Fibroblast of the aortic adventitia (primary cell): ENCODE measurements at regions not wholly inside any gene's neighbourhood (a gene's known extent, or its start where the extent isn't known, plus 50 kb on each side); places are given as distances from the start of the nearest gene placed in this dataset.
A peak's percentile ranks its signal among the peaks of the same experiment; 100 is the strongest.
"Not testable (repeated sequence)": the region's sequence is repeated elsewhere in the genome, so short reads cannot be mapped to it uniquely, and the experiment has no call there.

Source experiments
- DNase-seq: peaks from one replicate; pipeline ENCODE4 v3.0.0-alpha.2; 2010; ENCODE audit warnings: low read depth
- H3K4me3 ChIP-seq: 2 replicates; pipeline ENCODE4 v1.5.1; 2011; ENCODE audit warnings: low read depth, mild to moderate bottlenecking, control low read depth, low read length, moderate library complexity
- CTCF ChIP-seq: IDR thresholded peaks from 2 replicates; pipeline ENCODE4 v1.5.1; 2011; ENCODE audit warnings: mild to moderate bottlenecking, low read length, control low read depth, inconsistent platforms; ENCODE audit not compliant: insufficient read depth

- DNase-seq = no peak
- no peak for TF ChIP-seq CTCF
- H3K4me3 ChIP-seq = no peak overlapping the region
Observed at GRCh38 chr5:98368141-98368540, 405.3 kb upstream of the RGMB start.

GRCh38 chr5:98372351-98372750, 401.1 kb upstream of the RGMB start:
- H3K4me3 ChIP-seq = no peak overlapping the region
- DNase-seq = peak; percentile 53
- no peak for TF ChIP-seq CTCF

GRCh38 chr5:98391921-98392625, 381.4 kb upstream of the RGMB start:
- no peak for DNase-seq
- TF ChIP-seq CTCF = no peak

GRCh38 chr5:98393205-98393604, 380.3 kb upstream of the RGMB start:
- H3K4me3 ChIP-seq, DNase-seq: not testable (repeated sequence)

More at GRCh38 chr5:98391921-98392625, 381.4 kb upstream of the RGMB start:
- no peak overlapping the region for H3K4me3 ChIP-seq

GRCh38 chr5:98397081-98397480, 376.4 kb upstream of the RGMB start:
- TF ChIP-seq CTCF = no peak
- DNase-seq = peak; percentile 66
- no peak overlapping the region for H3K4me3 ChIP-seq

GRCh38 chr5:98398465-98398864, 375.0 kb upstream of the RGMB start:
- DNase-seq = no peak
- no peak overlapping the region for H3K4me3 ChIP-seq
- no peak for TF ChIP-seq CTCF

- H3K4me3 ChIP-seq = no peak overlapping the region
- DNase-seq = no peak
Observed at GRCh38 chr5:98401656-98402055, 371.8 kb upstream of the RGMB start.

More at GRCh38 chr5:98401656-98402055, 371.8 kb upstream of the RGMB start:
- TF ChIP-seq CTCF = no peak
